Right cardiac atrium (tissue), 5 donors: ENCODE measurements at regions not wholly inside any gene's neighbourhood (a gene's known extent, or its start where the extent isn't known, plus 50 kb on each side); places are given as distances from the start of the nearest gene placed in this dataset.

Experiments used
- ATAC-seq, 2 donors: fragments of 200-7000 bp; cut with Tn5 transposase; one replicate each; pipeline versions ENCODE4 v1.8.0 to v1.9.1; 2020; ENCODE audit warnings: moderate library complexity in 2 of 2, mild to moderate bottlenecking in 1 of 2
- DNase-seq, 3 donors: peaks; one replicate each; pipeline ENCODE4 v3.0.0-alpha.2; 2020
- H3K27ac ChIP-seq: one replicate; pipeline ENCODE4 v1.5.1; 2013; ENCODE audit warnings: mild to moderate bottlenecking, low read length, control low read depth, moderate library complexity
- H3K27me3 ChIP-seq: one replicate; pipeline ENCODE4 v1.6.1; 2013; ENCODE audit not compliant: control insufficient read depth, insufficient read depth
- H3K4me1 ChIP-seq: one replicate; pipeline ENCODE4 v1.6.1; 2013; ENCODE audit warnings: low read length; ENCODE audit not compliant: control insufficient read depth, insufficient read depth
- H3K4me3 ChIP-seq: one replicate; pipeline ENCODE4 v1.5.1; 2013; ENCODE audit warnings: low read length, control low read depth
- H3K9me3 ChIP-seq: one replicate; pipeline ENCODE4 v1.6.1; 2013; ENCODE audit warnings: low read length; ENCODE audit not compliant: control insufficient read depth
- WGBS: extraction: QIAGEN DNeasy Blood & Tissue Kit; methylation state at CpG from one replicate; pipeline ENCODE4 v1.1.7; 2013; 5-methylcytosine and 5-hydroxymethylcytosine counted together
- intact Hi-C, 4 donors: fragments of 100-400 bp; cut with DNase I; formaldehyde crosslinking; loops; one replicate each; pipeline versions ENCODE4 v1.11.0 to v1.14.0; 2022 to 2023
- donor health status: healthy with polysubstance abuse.
- donor health status: DM: no; HTN: yes; CAD: no.
- donor health status: DM: no; HTN: no; CAD: no.
- donor health status: DM: no; HTN: yes; CAD: no; lungs with severe emphysema.
- donor health status: DM: yes; HTN: yes; CAD: no.

DNA sequence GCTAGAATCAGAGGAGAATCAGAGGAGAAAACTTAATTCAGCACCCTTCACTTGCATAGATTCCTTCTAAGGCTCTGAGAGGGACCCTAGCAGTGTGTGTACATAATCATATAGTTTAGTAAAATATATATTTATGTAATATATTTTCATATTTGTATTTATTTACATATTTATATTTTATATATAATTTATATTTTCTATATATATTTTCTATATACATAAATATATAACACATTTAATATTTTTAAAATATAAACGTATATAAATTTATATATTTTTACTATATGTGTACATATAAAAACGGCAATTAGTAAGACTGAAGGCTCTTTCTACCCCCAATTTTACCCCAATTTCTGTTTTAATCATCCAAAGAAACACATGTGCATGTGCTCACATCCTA, 80.3 kb downstream of the NXPE2 start:
- H3K9me3 ChIP-seq = no peaks in the 10 kb centered on the region
- DNase-seq = no peak
- 83% methylated on average over 2 of the region's 2 CpGs for WGBS
- H3K27ac ChIP-seq = no peak overlapping the region
- H3K4me3 ChIP-seq = no peak overlapping the region
- H3K4me1 ChIP-seq = no peaks in the 10 kb centered on the region
- intact Hi-C loops = no loop called here
- ATAC-seq = no peak
- H3K27me3 ChIP-seq = no peaks in the 10 kb centered on the region

DNA sequence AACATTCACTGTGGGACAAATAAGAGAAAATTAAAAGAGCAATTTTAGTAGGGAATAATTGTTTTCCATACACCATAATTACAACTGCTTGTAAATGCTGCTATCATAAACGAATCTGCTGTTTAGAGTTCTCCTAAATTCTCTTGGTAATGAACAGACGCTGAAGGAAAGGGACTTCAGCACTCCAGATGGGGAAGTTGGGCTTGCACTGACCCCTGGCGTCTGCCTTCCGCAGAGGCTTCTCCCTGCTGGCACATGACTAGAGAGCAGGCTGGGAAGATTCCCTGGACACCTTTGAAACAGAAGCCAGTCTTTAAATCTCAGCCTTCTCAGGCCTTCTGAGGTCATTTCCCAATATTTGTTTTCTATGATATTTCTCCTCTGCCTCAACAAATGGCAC, 84.1 kb downstream of the NXPE2 start:
- H3K4me1 ChIP-seq = no peaks in the 10 kb centered on the region
- H3K27ac ChIP-seq = no peak overlapping the region
- peak; percentile 61 to 87 (median 86) for DNase-seq
- no peak overlapping the region for H3K4me3 ChIP-seq
- no peaks in the 10 kb centered on the region for H3K27me3 ChIP-seq
- H3K9me3 ChIP-seq = no peaks in the 10 kb centered on the region
- peak; percentile 85 to 92 for ATAC-seq
- 3% methylated on average over 4 of the region's 4 CpGs for WGBS
- intact Hi-C loops = loop anchor here (2.0 to 5.0 kb wide), 3 partner anchors 420 to 425 kb away; no protein-coding TSS in a partner anchor

DNA sequence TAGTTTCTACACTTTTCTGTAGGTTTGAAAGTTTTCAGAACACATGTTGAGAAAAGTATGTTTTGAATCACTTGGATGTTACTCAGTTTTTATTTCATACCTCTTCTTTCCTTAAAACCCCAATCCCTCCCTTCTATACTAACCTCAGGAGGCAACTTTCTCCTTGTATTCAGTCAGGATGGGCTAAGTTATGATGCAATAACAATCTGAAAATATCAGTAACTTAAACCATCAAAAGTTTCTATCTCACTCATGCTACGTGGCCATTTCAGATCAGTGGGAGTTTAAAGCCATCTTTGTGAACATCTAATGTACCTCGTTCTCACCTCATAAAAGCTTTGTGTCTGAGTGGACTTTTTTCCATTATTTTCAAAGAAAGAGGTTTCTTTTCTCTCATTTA, 86.2 kb downstream of the NXPE2 start:
- Histone ChIP-seq H3K9me3 (no peaks in the 10 kb centered on the region), H3K4me1 (no peaks in the 10 kb centered on the region), H3K4me3 (no peak overlapping the region), H3K27ac (no peak overlapping the region), H3K27me3 (no peaks in the 10 kb centered on the region)
- ATAC-seq (no peak), DNase-seq (no peak)
- WGBS = 72% methylated on average over 2 of the region's 2 CpGs
- intact Hi-C loops = loop anchor here in 3 of 4 donors (5.0 kb wide), 2 partner anchors 422 to 427 kb away; no protein-coding TSS in a partner anchor

DNA sequence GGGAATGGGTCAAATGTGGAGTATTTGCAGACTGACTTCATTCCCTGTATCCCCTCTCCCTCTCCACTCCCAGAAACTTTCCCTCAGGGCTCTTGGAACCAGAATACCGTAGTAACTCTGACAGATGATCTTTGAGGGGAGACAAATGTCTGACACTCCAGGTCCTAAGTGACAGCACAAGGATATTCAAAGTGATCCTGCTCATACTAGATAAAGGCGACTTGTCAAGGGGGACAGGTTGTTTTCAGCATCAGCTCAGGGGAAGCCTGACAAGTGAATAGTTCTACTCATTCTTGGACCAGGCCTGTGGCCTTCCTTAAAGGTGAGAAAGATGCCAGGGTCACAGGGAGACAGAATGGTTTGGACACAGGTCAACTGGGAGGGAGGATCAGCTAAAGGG, 92.8 kb downstream of the NXPE2 start:
- WGBS = 67% methylated on average over 2 of the region's 2 CpGs
- no peak for DNase-seq
- no peak overlapping the region for H3K27ac ChIP-seq
- intact Hi-C loops = loop anchor here in 1 of 4 donors (5.0 kb wide), 1 partner anchor 181 kb away; no protein-coding TSS in a partner anchor
- ATAC-seq = no peak
- no peaks in the 10 kb centered on the region for H3K4me1 ChIP-seq
- H3K9me3 ChIP-seq = no peaks in the 10 kb centered on the region
- H3K4me3 ChIP-seq = no peak overlapping the region
- no peaks in the 10 kb centered on the region for H3K27me3 ChIP-seq

DNA sequence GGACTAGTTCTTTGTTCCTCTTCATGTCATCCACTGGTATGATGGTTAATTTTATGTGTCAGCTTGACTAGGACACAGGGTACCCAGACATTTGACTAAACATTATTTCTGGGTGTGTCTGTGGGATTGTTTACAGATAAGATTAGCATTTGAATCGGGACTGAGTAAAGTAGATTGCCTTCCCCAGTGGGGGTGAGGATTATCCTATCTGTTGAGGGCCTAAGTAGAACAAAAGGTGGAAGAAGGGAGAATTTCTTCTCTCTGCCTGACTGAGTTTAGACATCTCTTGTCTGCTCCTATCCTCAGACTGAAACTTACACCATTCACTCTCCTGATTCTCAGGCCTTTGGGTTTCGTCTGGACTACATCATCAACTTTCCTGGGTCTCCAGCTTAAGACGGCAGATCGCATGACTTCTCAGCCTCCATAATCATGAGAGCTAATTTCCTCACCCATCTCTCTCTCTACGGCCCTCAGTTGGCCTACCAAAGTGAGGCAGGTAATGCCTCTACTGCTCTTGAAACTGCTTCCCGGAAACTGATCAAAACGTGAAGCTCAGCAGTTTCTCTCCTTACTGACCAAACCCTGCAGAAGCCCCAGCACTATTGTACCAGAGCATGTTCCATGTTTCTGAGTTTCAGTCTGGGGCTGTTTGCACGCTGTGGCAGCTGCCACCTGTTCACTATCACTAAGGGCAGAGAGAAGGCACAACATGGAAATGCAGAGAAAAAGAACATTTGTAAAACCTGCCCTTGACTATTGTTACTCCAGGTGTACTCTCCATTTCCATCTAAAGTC, 95.4 kb downstream of the NXPE2 start:
- Histone ChIP-seq H3K27ac (no peak overlapping the region), H3K4me3 (no peak overlapping the region), H3K27me3 (no peaks in the 10 kb centered on the region), H3K9me3 (no peaks in the 10 kb centered on the region), H3K4me1 (no peaks in the 10 kb centered on the region)
- 68% methylated on average over 8 of the region's 8 CpGs for WGBS
- ATAC-seq (no peak), DNase-seq (no peak)
- intact Hi-C loops = loop anchor here in 1 of 4 donors (5.0 kb wide), 1 partner anchor 179 kb away; no protein-coding TSS in a partner anchor

DNA sequence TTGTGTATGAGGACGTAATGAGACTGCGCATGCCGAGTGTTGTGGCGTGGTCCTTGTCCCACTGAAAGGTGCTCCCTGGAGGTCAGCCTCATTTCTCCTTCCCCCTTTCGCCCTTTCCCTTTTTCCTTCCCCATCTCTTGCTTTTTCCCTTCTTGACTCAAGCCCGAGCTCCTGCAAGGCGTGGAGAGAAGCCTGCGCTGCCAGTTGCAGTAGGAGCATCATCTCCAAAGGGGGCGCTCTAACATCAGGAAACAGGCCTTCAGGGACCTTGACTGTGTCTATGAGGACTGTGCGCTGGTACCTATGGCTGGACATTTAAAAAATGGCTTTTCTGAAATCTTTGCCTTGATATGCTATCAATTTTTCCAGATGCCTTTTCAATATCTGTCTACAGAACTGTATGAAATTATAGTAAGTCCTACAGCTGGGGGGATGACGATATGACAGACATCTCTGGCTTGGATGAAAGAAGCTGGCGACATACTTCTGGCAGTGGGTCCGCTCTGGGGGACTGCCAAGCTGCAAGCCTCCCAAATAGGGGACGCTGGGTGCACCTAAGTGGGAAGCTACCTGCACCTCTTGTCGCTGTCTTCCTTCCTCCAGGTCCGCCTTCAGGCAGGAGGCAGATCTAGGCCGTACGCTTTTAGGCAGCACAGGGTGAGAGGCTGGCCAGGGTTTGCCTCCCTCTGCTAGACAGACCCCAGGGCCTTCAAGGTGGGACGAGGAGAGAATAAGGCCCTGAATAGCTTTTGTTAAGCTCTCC, 96.5 kb downstream of the NXPE2 start:
- intact Hi-C loops = loop anchor here in 1 of 4 donors (5.0 kb wide), 1 partner anchor 178 kb away; no protein-coding TSS in a partner anchor
- no peaks in the 10 kb centered on the region for H3K4me1 ChIP-seq
- DNase-seq (peak in 2 of 3 donors; percentile 43), ATAC-seq (peak; percentile 62 to 71)
- no peak overlapping the region for H3K27ac ChIP-seq
- H3K4me3 ChIP-seq = no peak overlapping the region
- 48% methylated on average over 19 of the region's 19 CpGs for WGBS
- H3K27me3 ChIP-seq = no peaks in the 10 kb centered on the region
- no peaks in the 10 kb centered on the region for H3K9me3 ChIP-seq

DNA sequence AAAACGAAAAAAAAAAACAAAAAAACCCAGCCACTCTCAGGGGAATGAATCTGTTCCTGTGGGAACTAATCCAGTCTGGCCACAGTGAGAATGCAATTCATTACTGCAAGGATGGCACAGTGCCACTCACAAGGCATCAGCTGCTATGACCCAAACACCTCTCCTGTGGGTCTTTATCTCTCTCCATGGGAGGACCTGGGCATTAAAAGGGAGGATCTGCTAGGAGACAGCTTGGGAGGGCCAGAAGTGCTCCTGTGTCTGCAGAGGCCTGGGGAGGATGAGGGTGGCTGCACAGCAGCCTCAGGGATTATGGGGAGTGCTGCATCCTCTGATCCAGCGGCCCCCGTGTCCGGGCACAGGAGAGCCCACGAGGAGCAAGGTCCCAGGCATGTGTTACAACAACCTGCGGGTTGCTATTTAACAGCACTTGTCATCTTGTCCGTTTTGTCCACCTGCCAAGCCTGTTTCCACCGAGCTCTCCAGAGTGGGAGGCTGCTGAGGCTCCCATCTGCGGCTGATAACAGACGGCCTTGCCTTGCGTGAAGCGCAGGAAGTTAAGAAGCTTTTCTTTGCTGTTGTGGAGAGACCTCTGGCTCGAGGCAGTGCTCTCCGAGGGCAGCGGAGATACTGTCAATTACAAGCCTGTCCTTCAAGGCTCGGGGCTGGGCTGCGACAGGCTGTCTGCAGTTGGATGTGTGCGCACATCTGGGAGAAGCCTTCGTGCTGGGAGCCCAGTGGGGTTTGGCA, 97.7 kb downstream of the NXPE2 start:
- peak; percentile 42 to 78 for ATAC-seq
- no peaks in the 10 kb centered on the region for H3K4me1 ChIP-seq
- 26% methylated on average over 19 of the region's 19 CpGs for WGBS
- H3K27me3 ChIP-seq = no peaks in the 10 kb centered on the region
- intact Hi-C loops = no loop called here
- peak overlapping the region; percentile 18 for H3K27ac ChIP-seq
- H3K4me3 ChIP-seq = no peak overlapping the region
- peak; percentile 39 to 69 (median 43) for DNase-seq
- H3K9me3 ChIP-seq = no peaks in the 10 kb centered on the region

DNA sequence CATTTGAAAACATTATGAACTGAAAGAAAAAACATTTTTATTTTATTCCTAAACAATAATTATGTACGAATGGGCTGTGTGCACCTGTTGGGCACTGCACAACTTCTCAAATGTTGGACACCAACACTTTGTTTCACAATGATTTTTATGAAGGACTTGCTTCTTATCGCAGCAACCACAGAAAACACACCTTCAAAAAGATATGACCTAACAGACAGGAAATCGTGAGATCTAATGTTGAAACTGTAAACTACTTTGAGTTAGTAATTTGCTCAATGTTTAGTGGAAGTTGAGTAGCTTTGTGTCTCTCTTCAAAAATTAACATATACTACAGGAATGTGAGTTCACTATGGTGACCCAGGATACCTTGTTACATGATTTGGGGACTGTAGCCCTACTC, 98.6 kb downstream of the NXPE2 start:
- DNase-seq = no peak
- Histone ChIP-seq H3K27me3 (no peaks in the 10 kb centered on the region), H3K4me3 (no peak overlapping the region), H3K9me3 (no peaks in the 10 kb centered on the region), H3K27ac (no peak overlapping the region), H3K4me1 (no peaks in the 10 kb centered on the region)
- intact Hi-C loops = no loop called here
- no peak for ATAC-seq
- WGBS = 80% methylated on average over 3 of the region's 3 CpGs

DNA sequence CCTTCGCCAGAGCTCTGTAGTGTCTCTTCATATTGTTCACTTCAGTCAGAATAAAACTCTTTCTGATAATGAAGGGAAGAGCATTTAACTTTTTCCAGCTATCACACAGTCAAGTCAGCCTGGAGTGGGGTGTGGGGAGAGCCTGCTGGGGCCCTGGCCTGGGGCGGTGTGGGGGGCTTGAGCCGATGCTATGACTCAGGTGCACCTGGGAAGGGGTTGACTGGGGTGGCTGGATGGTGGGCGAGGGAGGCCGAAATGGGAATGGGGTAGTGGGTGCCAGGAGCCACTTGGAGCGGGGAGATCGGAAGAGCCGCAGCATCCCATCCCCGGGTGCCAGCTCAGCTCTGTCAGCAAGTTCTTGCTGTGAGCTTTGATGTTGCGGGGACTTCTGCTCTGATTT, 100.9 kb downstream of the NXPE2 start:
- ATAC-seq (no peak), DNase-seq (peak in 1 of 3 donors; percentile 28)
- no peaks in the 10 kb centered on the region for H3K9me3 ChIP-seq
- no peaks in the 10 kb centered on the region for H3K4me1 ChIP-seq
- 85% methylated on average over 10 of the region's 10 CpGs for WGBS
- intact Hi-C loops = no loop called here
- no peak overlapping the region for H3K27ac ChIP-seq
- no peak overlapping the region for H3K4me3 ChIP-seq
- H3K27me3 ChIP-seq = no peaks in the 10 kb centered on the region

DNA sequence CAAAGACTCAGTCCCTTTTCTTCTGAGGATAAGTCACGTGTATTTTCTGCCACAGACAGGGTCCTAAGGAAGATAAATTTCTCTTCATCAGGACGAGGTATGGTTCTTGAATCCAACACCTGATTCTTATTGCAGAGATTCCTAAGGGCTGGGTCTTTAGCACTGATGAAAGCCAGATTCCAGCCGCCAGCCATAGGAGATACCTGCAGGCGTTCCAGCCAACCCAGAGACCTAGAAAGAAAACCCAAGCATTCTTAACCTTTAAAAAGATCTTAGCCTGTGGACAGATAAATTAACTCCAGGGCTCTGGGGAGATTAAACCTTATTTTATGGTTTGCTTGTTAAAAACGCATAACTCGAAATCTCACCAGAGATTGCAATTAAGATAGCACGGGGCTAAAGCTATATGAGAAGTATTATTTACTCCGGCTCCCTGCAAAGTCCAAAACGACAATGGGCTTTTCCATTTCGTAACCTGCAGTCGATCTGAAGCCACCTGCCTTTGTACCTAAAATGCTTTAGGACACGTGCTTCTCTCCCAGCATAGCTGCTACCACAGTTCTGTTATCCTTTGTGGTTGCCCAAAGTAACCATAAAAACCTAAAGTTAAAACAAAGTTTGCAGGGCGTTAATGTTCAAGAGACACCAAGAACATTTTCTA, 104.5 kb downstream of the NXPE2 start:
- ATAC-seq = no peak
- H3K9me3 ChIP-seq = no peaks in the 10 kb centered on the region
- intact Hi-C loops = no loop called here
- no peaks in the 10 kb centered on the region for H3K27me3 ChIP-seq
- no peaks in the 10 kb centered on the region for H3K4me1 ChIP-seq
- WGBS = 75% methylated on average over 13 of the region's 13 CpGs
- no peak overlapping the region for H3K27ac ChIP-seq
- no peak for DNase-seq
- no peak overlapping the region for H3K4me3 ChIP-seq
